Trophoblast cell (in vitro differentiated cells and primary cell): ENCODE measurements at regions not wholly inside any gene's neighbourhood (a gene's known extent, or its start where the extent isn't known, plus 50 kb on each side); places are given as distances from the start of the nearest gene placed in this dataset.
"Not testable (repeated sequence)": the region's sequence is repeated elsewhere in the genome, so short reads cannot be mapped to it uniquely, and the experiment has no call there.

Source experiments
- DNase-seq, 2 donors: peaks; one replicate each; pipeline ENCODE4 v3.0.0-alpha.2; 2016
- H2AFZ ChIP-seq: 2 replicates; pipeline ENCODE4 v1.6.1; 2013; ENCODE audit warnings: low read length, moderate library complexity, mild to moderate bottlenecking; ENCODE audit not compliant: insufficient read depth, poor library complexity
- H2AK5ac ChIP-seq: 2 replicates; pipeline ENCODE4 v1.6.1; 2013; ENCODE audit warnings: mild to moderate bottlenecking, low read length
- H2BK120ac ChIP-seq: 2 replicates; pipeline ENCODE4 v1.6.1; 2013; ENCODE audit warnings: low read length, mild to moderate bottlenecking, moderate library complexity; ENCODE audit not compliant: insufficient read depth, poor library complexity
- H2BK12ac ChIP-seq: 2 replicates; pipeline ENCODE4 v1.6.1; 2013; ENCODE audit warnings: mild to moderate bottlenecking, low read length, moderate library complexity
- H2BK5ac ChIP-seq: 2 replicates; pipeline ENCODE4 v1.6.1; 2013; ENCODE audit warnings: low read length, low read depth, moderate library complexity, mild to moderate bottlenecking; ENCODE audit not compliant: poor library complexity
- H3K14ac ChIP-seq: 2 replicates; pipeline ENCODE4 v1.6.1; 2013; ENCODE audit warnings: mild to moderate bottlenecking, low read length
- H3K18ac ChIP-seq: 2 replicates; pipeline ENCODE4 v1.6.1; 2013; ENCODE audit warnings: mild to moderate bottlenecking, low read length
- H3K23ac ChIP-seq: 2 replicates; pipeline ENCODE4 v1.6.1; 2013; ENCODE audit warnings: low read length
- H3K27ac ChIP-seq: 2 replicates; pipeline ENCODE4 v1.5.1; 2013; ENCODE audit warnings: low read depth, mild to moderate bottlenecking, inconsistent platforms, low read length, moderate library complexity
- H3K27me3 ChIP-seq: 2 replicates; pipeline ENCODE4 v1.6.1; 2013; ENCODE audit warnings: inconsistent platforms, mild to moderate bottlenecking, low read length, moderate library complexity; ENCODE audit not compliant: insufficient read depth
- H3K36me3 ChIP-seq, 2 experiments: 1 replicate in 1 of 2; 2 replicates in 1 of 2; pipeline ENCODE4 v1.6.1; 2013; ENCODE audit warnings: low read length in 2 of 2, mild to moderate bottlenecking in 2 of 2, moderate library complexity in 1 of 2; ENCODE audit not compliant: insufficient read depth in 2 of 2, control insufficient read depth in 1 of 2
- H3K4ac ChIP-seq: 2 replicates; pipeline ENCODE4 v1.6.1; 2013; ENCODE audit warnings: low read depth, mild to moderate bottlenecking, low read length, moderate library complexity
- H3K4me1 ChIP-seq, 2 experiments: 1 replicate in 1 of 2; 2 replicates in 1 of 2; pipeline ENCODE4 v1.6.1; 2013; ENCODE audit warnings: low read length in 2 of 2, mild to moderate bottlenecking in 2 of 2, moderate library complexity in 1 of 2; ENCODE audit not compliant: insufficient read depth in 2 of 2, control insufficient read depth in 1 of 2
- H3K4me2 ChIP-seq: 2 replicates; pipeline ENCODE4 v1.6.1; 2013; ENCODE audit warnings: inconsistent platforms, mild to moderate bottlenecking, low read length, moderate library complexity
- H3K4me3 ChIP-seq: 2 replicates; pipeline ENCODE4 v1.5.1; 2013; ENCODE audit warnings: mild to moderate bottlenecking, low read depth, low read length, inconsistent platforms
- H3K79me1 ChIP-seq: one replicate; pipeline ENCODE4 v1.6.1; 2013; ENCODE audit warnings: low read length
- H3K79me2 ChIP-seq: 2 replicates; pipeline ENCODE4 v1.6.1; 2013; ENCODE audit warnings: low read length, mild to moderate bottlenecking; ENCODE audit not compliant: control insufficient read depth, insufficient read depth, poor library complexity
- H3K9ac ChIP-seq: 2 replicates; pipeline ENCODE4 v1.6.1; 2013; ENCODE audit warnings: mild to moderate bottlenecking, low read length
- H3K9me3 ChIP-seq: 2 replicates; pipeline ENCODE4 v1.6.1; 2013; ENCODE audit warnings: low read depth, mild to moderate bottlenecking, control low read depth, inconsistent platforms, low read length; ENCODE audit not compliant: insufficient read depth
- H4K12ac ChIP-seq: 2 replicates; pipeline ENCODE4 v1.6.1; 2013; ENCODE audit warnings: low read depth, mild to moderate bottlenecking, low read length, moderate library complexity
- H4K8ac ChIP-seq: 2 replicates; pipeline ENCODE4 v1.6.1; 2013; ENCODE audit warnings: low read depth, mild to moderate bottlenecking, low read length, moderate library complexity
- H4K91ac ChIP-seq: one replicate; pipeline ENCODE4 v1.6.1; 2013; ENCODE audit warnings: low read depth, mild to moderate bottlenecking, low read length, moderate library complexity
- WGBS: extraction: QIAGEN DNeasy Blood & Tissue Kit; methylation state at CpG from one replicate; pipeline ENCODE4 v1.1.7; 2013; ENCODE audit warnings: missing lambda C conversion rate; ENCODE audit not compliant: insufficient read length, insufficient coverage; ENCODE audit errors: extremely low coverage; 5-methylcytosine and 5-hydroxymethylcytosine counted together

GRCh38 chr16:64083428-64084129 is 1038.3 kb downstream of the CDH11 start:
- no peaks in the 10 kb centered on the region for H3K36me3 ChIP-seq
- no peak overlapping the region for H3K27ac ChIP-seq
- H2BK5ac ChIP-seq = no peak overlapping the region
- H3K9me3 ChIP-seq = no peaks in the 10 kb centered on the region
- H3K4me1 ChIP-seq = no peaks in the 10 kb centered on the region
- H4K8ac ChIP-seq = no peak overlapping the region
- H4K12ac ChIP-seq = no peak overlapping the region
- no peak overlapping the region for H4K91ac ChIP-seq
- no peak overlapping the region for H3K4me3 ChIP-seq
- H3K4me2 ChIP-seq = no peak overlapping the region
- H3K79me2 ChIP-seq = no peaks in the 10 kb centered on the region
- peaks cover 2% of the 10 kb centered on the region for H3K79me1 ChIP-seq
- H3K14ac ChIP-seq = no peak overlapping the region
- WGBS = no CpG with 5 or more reads among the region's 4 CpGs
- no peak overlapping the region for H3K9ac ChIP-seq
- H2AK5ac ChIP-seq = no peak overlapping the region
- H3K18ac ChIP-seq = no peak overlapping the region
- H3K23ac ChIP-seq = no peak overlapping the region
- H3K27me3 ChIP-seq = no peaks in the 10 kb centered on the region
- H2BK12ac ChIP-seq = no peak overlapping the region
- no peak overlapping the region for H2AFZ ChIP-seq
- H3K4ac ChIP-seq = no peak overlapping the region
- no peak for DNase-seq
- no peak overlapping the region for H2BK120ac ChIP-seq

- no peak overlapping the region for H3K27ac ChIP-seq
These were observed 1044.6 kb downstream of the CDH11 start for GRCh38 chr16:64077242-64077641.

GRCh38 chr16:64074706-64075105 is 1047.2 kb downstream of the CDH11 start:
- Histone ChIP-seq H2AK5ac (no peak overlapping the region), H3K27ac (no peak overlapping the region), H2AFZ (no peak overlapping the region), H2BK120ac (no peak overlapping the region), H4K8ac (no peak overlapping the region), H4K91ac (no peak overlapping the region), H3K18ac (no peak overlapping the region), H3K79me1 (no peaks in the 10 kb centered on the region), H3K9ac (no peak overlapping the region), H3K27me3 (no peaks in the 10 kb centered on the region), H3K4me2 (no peak overlapping the region), H3K79me2 (no peaks in the 10 kb centered on the region), H2BK5ac (no peak overlapping the region), H3K9me3 (no peaks in the 10 kb centered on the region), H3K4me1 (no peaks in the 10 kb centered on the region), H3K23ac (no peak overlapping the region), H3K14ac (no peak overlapping the region), H2BK12ac (no peak overlapping the region), H3K36me3 (no peaks in the 10 kb centered on the region), H3K4me3 (no peak overlapping the region), H4K12ac (no peak overlapping the region), H3K4ac (no peak overlapping the region)
- no peak for DNase-seq
- WGBS = no CpG with 5 or more reads among the region's 3 CpGs

More at GRCh38 chr16:64077242-64077641, 1044.6 kb downstream of the CDH11 start:
- H2AFZ ChIP-seq = no peak overlapping the region
- H4K91ac ChIP-seq = no peak overlapping the region
- no peaks in the 10 kb centered on the region for H3K79me2 ChIP-seq
- H4K12ac ChIP-seq = no peak overlapping the region
- no peak overlapping the region for H2BK12ac ChIP-seq
- no peak overlapping the region for H3K4me2 ChIP-seq
- H3K18ac ChIP-seq = no peak overlapping the region
- H3K9ac ChIP-seq = no peak overlapping the region
- H3K36me3 ChIP-seq = no peaks in the 10 kb centered on the region
- no peak overlapping the region for H3K4ac ChIP-seq
- H3K27me3 ChIP-seq = no peaks in the 10 kb centered on the region
- H3K23ac ChIP-seq = no peak overlapping the region
- no peak for DNase-seq
- no peak overlapping the region for H4K8ac ChIP-seq
- no CpG with 5 or more reads among the region's 2 CpGs for WGBS
- H2BK120ac ChIP-seq = no peak overlapping the region
- H3K14ac ChIP-seq = no peak overlapping the region
- H3K4me3 ChIP-seq = no peak overlapping the region
- no peaks in the 10 kb centered on the region for H3K4me1 ChIP-seq
- H2AK5ac ChIP-seq = no peak overlapping the region
- H3K79me1 ChIP-seq = no peaks in the 10 kb centered on the region
- no peak overlapping the region for H2BK5ac ChIP-seq
- H3K9me3 ChIP-seq = no peaks in the 10 kb centered on the region

GRCh38 chr16:64072131-64072730 is 1049.6 kb downstream of the CDH11 start:
- H2AFZ ChIP-seq, H4K8ac ChIP-seq, DNase-seq, H3K27ac ChIP-seq, H2AK5ac ChIP-seq, H3K4ac ChIP-seq, H3K23ac ChIP-seq, H3K9ac ChIP-seq, H4K12ac ChIP-seq, H3K18ac ChIP-seq, H3K27me3 ChIP-seq, H3K36me3 ChIP-seq, H3K4me1 ChIP-seq, H3K4me3 ChIP-seq, H2BK5ac ChIP-seq, H2BK12ac ChIP-seq, H3K4me2 ChIP-seq, H2BK120ac ChIP-seq, H3K14ac ChIP-seq, H3K79me1 ChIP-seq, H3K79me2 ChIP-seq, H4K91ac ChIP-seq, H3K9me3 ChIP-seq: not testable (repeated sequence)
- WGBS = no CpG with 5 or more reads among the region's 34 CpGs
